NCI-H2196 treated with DMSO at 0.1 percent for 48 hours (cell line): ENCODE measurements at regions not wholly inside any gene's neighbourhood (a gene's known extent, or its start where the extent isn't known, plus 50 kb on each side); places are given as distances from the start of the nearest gene placed in this dataset.
"Not testable (repeated sequence)": the region's sequence is repeated elsewhere in the genome, so short reads cannot be mapped to it uniquely, and the experiment has no call there.

ENCODE experiments used
- DNase-seq: peaks from one replicate; lab custom pipeline; 2025; ENCODE audit not compliant: unreplicated experiment; lab: John Stamatoyannopoulos, UW

GRCh38 chr6:146931214-146931613 lies 273.0 kb upstream of the STXBP5 start:
- no peak for DNase-seq

GRCh38 chr6:146937316-146937715 lies 266.9 kb upstream of the STXBP5 start:
- DNase-seq: no peak

GRCh38 chr6:146938266-146938665 lies 266.0 kb upstream of the STXBP5 start:
- no peak for DNase-seq

- DNase-seq: not testable (repeated sequence)
These were observed 264.8 kb upstream of the STXBP5 start for GRCh38 chr6:146939456-146939855.

- no peak for DNase-seq
These were observed 260.6 kb upstream of the STXBP5 start for GRCh38 chr6:146943664-146944063.

- DNase-seq: no peak
These were observed 260.1 kb upstream of the STXBP5 start for GRCh38 chr6:146944077-146944476.

- DNase-seq: no peak
These were observed 259.4 kb upstream of the STXBP5 start for GRCh38 chr6:146944809-146945208.

- DNase-seq: no peak
These were observed 257.7 kb upstream of the STXBP5 start for GRCh38 chr6:146946559-146946958.

GRCh38 chr6:146948790-146949342 lies 255.4 kb upstream of the STXBP5 start:
- no peak for DNase-seq

- no peak for DNase-seq
These were observed 254.8 kb upstream of the STXBP5 start for GRCh38 chr6:146949425-146949824.

GRCh38 chr6:146950351-146950835 lies 253.8 kb upstream of the STXBP5 start:
- DNase-seq: no peak

GRCh38 chr6:146955570-146955969 lies 248.6 kb upstream of the STXBP5 start:
- no peak for DNase-seq

GRCh38 chr6:146957181-146958093 lies 246.8 kb upstream of the STXBP5 start:
- no peak for DNase-seq

- no peak for DNase-seq
These were observed 242.4 kb upstream of the STXBP5 start for GRCh38 chr6:146961831-146962230.

- DNase-seq: no peak
These were observed 241.9 kb upstream of the STXBP5 start for GRCh38 chr6:146962329-146962728.

GRCh38 chr6:146965110-146965689 lies 239.0 kb upstream of the STXBP5 start:
- DNase-seq: no peak

- peak; percentile 46 for DNase-seq
These were observed 236.0 kb upstream of the STXBP5 start for GRCh38 chr6:146968041-146968760.

GRCh38 chr6:146972546-146972945 lies 231.7 kb upstream of the STXBP5 start:
- no peak for DNase-seq

- no peak for DNase-seq
These were observed 229.9 kb upstream of the STXBP5 start for GRCh38 chr6:146974351-146974750.

- no peak for DNase-seq
These were observed 229.1 kb upstream of the STXBP5 start for GRCh38 chr6:146975093-146975492.

- DNase-seq: no peak
These were observed 223.3 kb upstream of the STXBP5 start for GRCh38 chr6:146980900-146981329.
